ENCODE measurements at regions not wholly inside any gene's neighbourhood (a gene's known extent, or its start where the extent isn't known, plus 50 kb on each side); places are given as distances from the start of the nearest gene placed in this dataset.

- Mint-ChIP-seq H3K27me3 (ENCODE audit: low read depth) (peaks cover 92% of the 10 kb centered on the region), H3K36me3 (ENCODE audit: insufficient read depth in 1 of 3, low read depth in 3 of 3) (no peaks in the 10 kb centered on the region), H3K27ac (no peak overlapping the region), H3K4me3 (no peak overlapping the region; a peak in 1 of 5 replicates), H3K9me3 (no peaks in the 10 kb centered on the region; a peak in 1 of 5 replicates), H3K4me1 (peaks cover 3 to 5% of the 10 kb centered on the region in 2 experiments; a peak in 2 of 4 replicates)
- H3K23me2 ChIP-seq (ENCODE audit: insufficient read length, low read depth, low read length, poor library complexity, severe bottlenecking): no peaks in the 10 kb centered on the region
- H4K8ac ChIP-seq (replicated peaks; ENCODE audit: insufficient read length, low read depth, low read length): no peak overlapping the region
- H3T11ph ChIP-seq (ENCODE audit: low read length): no peak overlapping the region
- H3K27me3 ChIP-seq (ENCODE audit: insufficient read depth, low read length): peaks cover 2% of the 10 kb centered on the region; the same call in 1 of the 2 replicates
- no peak overlapping the region for H2BK15ac ChIP-seq (ENCODE audit: low read depth, low read length)
- H3K23ac ChIP-seq (ENCODE audit: insufficient read length, low read depth, low read length): no peak overlapping the region
- H2AFZ ChIP-seq (ENCODE audit: low read length): no peak overlapping the region
- no peak overlapping the region for H3K4ac ChIP-seq (ENCODE audit: low read depth, low read length)
- no peak overlapping the region for H2AK5ac ChIP-seq (ENCODE audit: insufficient read length, low read length)
- no peaks in the 10 kb centered on the region for H3K4me1 ChIP-seq (ENCODE audit: insufficient read depth, low read length)
- H4K20me1 ChIP-seq (ENCODE audit: control insufficient read depth, insufficient read depth, insufficient read length): no peaks in the 10 kb centered on the region
- no peak overlapping the region for H2BK120ac ChIP-seq (ENCODE audit: low read depth, low read length, poor library complexity, severe bottlenecking)
- no peak overlapping the region for H2BK20ac ChIP-seq (ENCODE audit: low read depth, low read length, poor library complexity, severe bottlenecking)
- H4K5ac ChIP-seq (ENCODE audit: insufficient read length, low read depth, low read length): no peak overlapping the region
- no peak overlapping the region for H3K27ac ChIP-seq (ENCODE audit: insufficient read length, low read depth, low read length)
- no peak for DNase-seq
- TF ChIP-seq CTCF (conservative IDR thresholded peaks at IDR 0.05): no peak
- no peak overlapping the region for H3K9ac ChIP-seq (ENCODE audit: extremely low read depth, insufficient read length, low read length)
- no peaks in the 10 kb centered on the region for H3K79me1 ChIP-seq (ENCODE audit: insufficient read depth, low read depth, low read length, poor library complexity, severe bottlenecking)
- no CpG with 5 or more reads among the region's 3 CpGs for WGBS (ENCODE audit: extremely low coverage, insufficient read length, low lambda C conversion rate)
- H3K18ac ChIP-seq (ENCODE audit: insufficient read length, low read depth, low read length): no peak overlapping the region
- H3K9me3 ChIP-seq (ENCODE audit: control insufficient read depth, low read depth, low read length): no peaks in the 10 kb centered on the region
- H2BK5ac ChIP-seq (ENCODE audit: insufficient read length, low read length): no peak overlapping the region
- H4K91ac ChIP-seq (ENCODE audit: insufficient read length, low read depth, low read length): no peak overlapping the region
- H3K14ac ChIP-seq (ENCODE audit: insufficient read depth, low read length): no peak overlapping the region
- no peak overlapping the region for H3K56ac ChIP-seq (ENCODE audit: insufficient read length, low read depth, low read length)
- no peak overlapping the region for H3K4me2 ChIP-seq (ENCODE audit: insufficient read depth, insufficient read length, low read length)
- H2BK12ac ChIP-seq (ENCODE audit: insufficient read length, low read depth, low read length): no peak overlapping the region
- no peaks in the 10 kb centered on the region for H3K79me2 ChIP-seq (ENCODE audit: insufficient read depth, low read length)
Measured at GRCh38 chr14:96674121-96674520, 123.1 kb upstream of the VRK1 start.

All from H9 (cell line).